Hepatocyte (in vitro differentiated cells): ENCODE measurements at regions not wholly inside any gene's neighbourhood (a gene's known extent, or its start where the extent isn't known, plus 50 kb on each side); places are given as distances from the start of the nearest gene placed in this dataset.

ENCODE experiments used
- EZH2 ChIP-seq: fragments of 200-600 bp; sonication (generic); IDR thresholded peaks from 2 replicates; pipeline ENCODE4 v1.6.1; 2016; ENCODE audit warnings: antibody characterized with exemption, mild to moderate bottlenecking, borderline replicate concordance
- EZH2phosphoT487 ChIP-seq: fragments of 200-600 bp; sonication (generic); IDR thresholded peaks from one replicate; pipeline ENCODE4 v1.6.1; 2018; ENCODE audit warnings: antibody characterized with exemption, mild to moderate bottlenecking, low read depth, moderate library complexity; ENCODE audit not compliant: unreplicated experiment, severe bottlenecking
- TF ChIP-seq, protein P1 (sequence below): fragments of 200-600 bp; sonication (generic); IDR thresholded peaks from 2 replicates; pipeline ENCODE4 v1.5.1; 2016; ENCODE audit warnings: antibody characterized with exemption, mild to moderate bottlenecking; ENCODE audit not compliant: poor library complexity

DNA sequence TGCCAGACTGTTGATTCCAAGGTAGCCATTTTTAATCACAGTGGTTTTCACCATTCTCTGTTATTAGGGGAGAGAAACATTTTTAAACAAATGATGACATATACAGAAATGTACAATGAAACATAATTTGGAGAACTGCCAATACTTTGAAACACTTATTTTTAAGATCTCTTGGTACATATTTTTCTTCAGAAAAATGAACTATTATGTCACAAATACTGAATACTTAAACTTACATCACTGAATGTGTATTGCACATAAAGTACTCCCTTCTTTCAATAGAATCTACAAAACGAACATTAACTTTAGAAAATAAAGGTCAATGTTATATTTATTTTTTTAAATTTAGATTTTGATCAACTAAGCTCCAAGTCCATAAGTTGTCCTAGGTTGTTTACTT is 71.7 kb upstream of the CPNE8 start:
- TF ChIP-seq, protein P1, sequence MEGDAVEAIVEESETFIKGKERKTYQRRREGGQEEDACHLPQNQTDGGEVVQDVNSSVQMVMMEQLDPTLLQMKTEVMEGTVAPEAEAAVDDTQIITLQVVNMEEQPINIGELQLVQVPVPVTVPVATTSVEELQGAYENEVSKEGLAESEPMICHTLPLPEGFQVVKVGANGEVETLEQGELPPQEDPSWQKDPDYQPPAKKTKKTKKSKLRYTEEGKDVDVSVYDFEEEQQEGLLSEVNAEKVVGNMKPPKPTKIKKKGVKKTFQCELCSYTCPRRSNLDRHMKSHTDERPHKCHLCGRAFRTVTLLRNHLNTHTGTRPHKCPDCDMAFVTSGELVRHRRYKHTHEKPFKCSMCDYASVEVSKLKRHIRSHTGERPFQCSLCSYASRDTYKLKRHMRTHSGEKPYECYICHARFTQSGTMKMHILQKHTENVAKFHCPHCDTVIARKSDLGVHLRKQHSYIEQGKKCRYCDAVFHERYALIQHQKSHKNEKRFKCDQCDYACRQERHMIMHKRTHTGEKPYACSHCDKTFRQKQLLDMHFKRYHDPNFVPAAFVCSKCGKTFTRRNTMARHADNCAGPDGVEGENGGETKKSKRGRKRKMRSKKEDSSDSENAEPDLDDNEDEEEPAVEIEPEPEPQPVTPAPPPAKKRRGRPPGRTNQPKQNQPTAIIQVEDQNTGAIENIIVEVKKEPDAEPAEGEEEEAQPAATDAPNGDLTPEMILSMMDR: no peak
- no peak for TF ChIP-seq EZH2phosphoT487
- no peak for TF ChIP-seq EZH2
